B cell (primary cell): ENCODE measurements at regions not wholly inside any gene's neighbourhood (a gene's known extent, or its start where the extent isn't known, plus 50 kb on each side); places are given as distances from the start of the nearest gene placed in this dataset.

Source experiments
- EZH2 ChIP-seq: IDR thresholded peaks from 2 replicates; pipeline ENCODE4 v1.6.1; 2012; ENCODE audit warnings: borderline replicate concordance, low read depth, mild to moderate bottlenecking, moderate library complexity, low read length; ENCODE audit not compliant: insufficient read depth, poor library complexity, severe bottlenecking
- TF ChIP-seq, protein P1 (sequence below): fragments of 200-600 bp; IDR thresholded peaks from one replicate; pipeline ENCODE4 v1.8.0; 2022; ENCODE audit warnings: antibody characterized with exemption, mild to moderate bottlenecking

DNA sequence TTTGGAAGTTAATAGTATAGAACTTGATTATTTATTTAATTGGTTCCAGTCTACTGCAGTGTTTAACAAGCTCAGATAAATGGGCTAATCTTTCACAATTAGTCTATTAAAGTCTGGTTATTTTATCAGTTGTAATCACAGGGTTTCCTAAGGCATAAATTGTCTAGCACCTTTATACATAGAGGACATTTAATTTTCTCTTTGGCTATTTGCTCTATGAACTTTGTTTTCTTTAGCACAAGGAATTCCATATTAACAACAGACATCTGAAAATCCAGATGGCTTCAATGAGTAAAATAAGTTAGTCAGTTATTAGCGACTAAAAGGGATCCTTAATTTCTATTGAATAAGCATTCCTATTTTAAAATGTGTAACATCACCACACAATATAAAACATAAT, 1350.8 kb upstream of the SLC10A2 start:
- TF ChIP-seq, protein P1, sequence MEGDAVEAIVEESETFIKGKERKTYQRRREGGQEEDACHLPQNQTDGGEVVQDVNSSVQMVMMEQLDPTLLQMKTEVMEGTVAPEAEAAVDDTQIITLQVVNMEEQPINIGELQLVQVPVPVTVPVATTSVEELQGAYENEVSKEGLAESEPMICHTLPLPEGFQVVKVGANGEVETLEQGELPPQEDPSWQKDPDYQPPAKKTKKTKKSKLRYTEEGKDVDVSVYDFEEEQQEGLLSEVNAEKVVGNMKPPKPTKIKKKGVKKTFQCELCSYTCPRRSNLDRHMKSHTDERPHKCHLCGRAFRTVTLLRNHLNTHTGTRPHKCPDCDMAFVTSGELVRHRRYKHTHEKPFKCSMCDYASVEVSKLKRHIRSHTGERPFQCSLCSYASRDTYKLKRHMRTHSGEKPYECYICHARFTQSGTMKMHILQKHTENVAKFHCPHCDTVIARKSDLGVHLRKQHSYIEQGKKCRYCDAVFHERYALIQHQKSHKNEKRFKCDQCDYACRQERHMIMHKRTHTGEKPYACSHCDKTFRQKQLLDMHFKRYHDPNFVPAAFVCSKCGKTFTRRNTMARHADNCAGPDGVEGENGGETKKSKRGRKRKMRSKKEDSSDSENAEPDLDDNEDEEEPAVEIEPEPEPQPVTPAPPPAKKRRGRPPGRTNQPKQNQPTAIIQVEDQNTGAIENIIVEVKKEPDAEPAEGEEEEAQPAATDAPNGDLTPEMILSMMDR, result no peak
- TF ChIP-seq EZH2, result no peak
